GM12878 (cell line): ENCODE measurements at regions not wholly inside any gene's neighbourhood (a gene's known extent, or its start where the extent isn't known, plus 50 kb on each side); places are given as distances from the start of the nearest gene placed in this dataset.

Experiments used
- BRCA1 ChIP-seq: IDR thresholded peaks from 2 replicates; pipeline ENCODE4 v1.6.1; 2011; ENCODE audit warnings: low read depth, low read length, improper control_type of control experiment
- CBX3 ChIP-seq: fragments of 200-600 bp; sonication (generic); IDR thresholded peaks from 2 replicates; pipeline ENCODE4 v1.6.1; 2016; ENCODE audit warnings: low read depth, borderline replicate concordance
- EGR1 ChIP-seq, 2 experiments: IDR thresholded peaks; 1 replicate in 1 of 2; 2 replicates in 1 of 2; pipeline ENCODE4 v1.6.1; 2011 to 2012; ENCODE audit warnings: low read depth in 2 of 2, low read length in 2 of 2, borderline replicate concordance in 1 of 2, mild to moderate bottlenecking in 1 of 2, moderate library complexity in 1 of 2
- MYB ChIP-seq: fragments of 150-350 bp; IDR thresholded peaks from 2 replicates; pipeline ENCODE4 v1.6.1; 2014; ENCODE audit warnings: mild to moderate bottlenecking, low read depth, low read length, borderline replicate concordance
- MYC ChIP-seq: IDR thresholded peaks from 2 replicates; pipeline ENCODE4 v1.6.1; 2011; ENCODE audit warnings: mild to moderate bottlenecking, low read length, moderate library complexity, inconsistent platforms; ENCODE audit not compliant: insufficient read depth, insufficient replicate concordance, insufficient read length, severe bottlenecking
- NR2C1 ChIP-seq: fragments of 450-650 bp; IDR thresholded peaks from 2 replicates; pipeline ENCODE4 v1.6.1; 2017; ENCODE audit warnings: antibody characterized with exemption, mild to moderate bottlenecking, moderate library complexity
- NRF1 ChIP-seq: conservative IDR thresholded peaks from 2 replicates; pipeline ENCODE4 v1.6.1; 2011; ENCODE audit warnings: mild to moderate bottlenecking, low read depth, low read length, improper control_type of control experiment
- POLR2AphosphoS5 ChIP-seq: IDR thresholded peaks from 2 replicates; pipeline ENCODE4 v1.6.1; 2011; ENCODE audit warnings: mild to moderate bottlenecking, low read length, inconsistent platforms
- SP1 ChIP-seq: IDR thresholded peaks from one replicate; pipeline ENCODE4 v1.6.1; 2011; ENCODE audit warnings: low read depth, low read length
- SPI1 ChIP-seq: IDR thresholded peaks from 2 replicates; pipeline ENCODE4 v1.6.1; 2011; ENCODE audit warnings: low read depth, mild to moderate bottlenecking, low read length, moderate library complexity, borderline replicate concordance; ENCODE audit not compliant: insufficient read depth
- TCF12 ChIP-seq: IDR thresholded peaks from 2 replicates; pipeline ENCODE4 v1.6.1; 2011; ENCODE audit warnings: low read depth, mild to moderate bottlenecking, low read length
- TF ChIP-seq, protein P1 (sequence below): fragments of 450-650 bp; IDR thresholded peaks from 2 replicates; pipeline ENCODE4 v1.6.1; 2017; ENCODE audit warnings: mild to moderate bottlenecking, moderate library complexity
- TF ChIP-seq, protein P2 (sequence below), 3 experiments: IDR thresholded peaks in 2 of 3; conservative IDR thresholded peaks in 1 of 3; 2 replicates each; pipeline ENCODE4 v1.5.1; 2011; ENCODE audit warnings: low read depth in 3 of 3, low read length in 3 of 3, mild to moderate bottlenecking in 3 of 3, control low read depth in 2 of 3, moderate library complexity in 2 of 3, inconsistent platforms in 1 of 3, mixed read lengths in 1 of 3; ENCODE audit not compliant: control insufficient read depth in 2 of 3, insufficient read depth in 1 of 3; ENCODE audit errors: extremely low read depth in 1 of 3
- TF ChIP-seq, protein P3 (sequence below): IDR thresholded peaks from 2 replicates; pipeline ENCODE4 v1.6.1; 2012; ENCODE audit warnings: low read depth, low read length, improper control_type of control experiment

DNA sequence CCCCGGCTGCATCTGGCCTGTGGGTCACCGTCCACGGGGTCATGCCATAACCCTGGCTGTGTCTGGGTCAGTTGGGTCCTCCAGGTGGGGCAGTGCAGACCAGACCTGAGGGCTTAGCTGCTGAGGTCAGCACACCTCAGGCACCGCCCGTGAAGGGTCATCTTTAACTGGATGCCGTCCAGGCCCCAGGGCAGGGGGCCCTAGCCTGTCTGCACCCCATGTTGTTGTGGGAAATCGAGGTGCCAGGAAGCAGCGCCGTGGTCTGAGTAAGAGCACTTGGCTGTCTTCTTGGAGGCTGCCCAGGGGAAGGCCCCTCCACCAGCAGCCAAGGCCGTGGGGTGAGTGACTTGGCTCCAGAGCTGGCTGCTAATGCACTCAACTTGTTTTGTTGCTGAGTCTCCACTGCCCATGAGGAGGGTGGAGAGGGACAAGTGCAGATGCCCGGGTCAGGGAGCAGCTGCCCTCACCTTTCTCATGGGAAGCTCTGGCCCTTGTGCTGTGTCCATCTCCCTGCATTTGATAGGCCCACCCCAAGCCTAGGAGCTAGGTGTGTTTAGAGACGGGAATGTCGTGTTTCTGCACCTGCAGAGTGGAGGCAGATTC lies 317.2 kb downstream of the TMEM121 start:
- TF ChIP-seq, protein P1, sequence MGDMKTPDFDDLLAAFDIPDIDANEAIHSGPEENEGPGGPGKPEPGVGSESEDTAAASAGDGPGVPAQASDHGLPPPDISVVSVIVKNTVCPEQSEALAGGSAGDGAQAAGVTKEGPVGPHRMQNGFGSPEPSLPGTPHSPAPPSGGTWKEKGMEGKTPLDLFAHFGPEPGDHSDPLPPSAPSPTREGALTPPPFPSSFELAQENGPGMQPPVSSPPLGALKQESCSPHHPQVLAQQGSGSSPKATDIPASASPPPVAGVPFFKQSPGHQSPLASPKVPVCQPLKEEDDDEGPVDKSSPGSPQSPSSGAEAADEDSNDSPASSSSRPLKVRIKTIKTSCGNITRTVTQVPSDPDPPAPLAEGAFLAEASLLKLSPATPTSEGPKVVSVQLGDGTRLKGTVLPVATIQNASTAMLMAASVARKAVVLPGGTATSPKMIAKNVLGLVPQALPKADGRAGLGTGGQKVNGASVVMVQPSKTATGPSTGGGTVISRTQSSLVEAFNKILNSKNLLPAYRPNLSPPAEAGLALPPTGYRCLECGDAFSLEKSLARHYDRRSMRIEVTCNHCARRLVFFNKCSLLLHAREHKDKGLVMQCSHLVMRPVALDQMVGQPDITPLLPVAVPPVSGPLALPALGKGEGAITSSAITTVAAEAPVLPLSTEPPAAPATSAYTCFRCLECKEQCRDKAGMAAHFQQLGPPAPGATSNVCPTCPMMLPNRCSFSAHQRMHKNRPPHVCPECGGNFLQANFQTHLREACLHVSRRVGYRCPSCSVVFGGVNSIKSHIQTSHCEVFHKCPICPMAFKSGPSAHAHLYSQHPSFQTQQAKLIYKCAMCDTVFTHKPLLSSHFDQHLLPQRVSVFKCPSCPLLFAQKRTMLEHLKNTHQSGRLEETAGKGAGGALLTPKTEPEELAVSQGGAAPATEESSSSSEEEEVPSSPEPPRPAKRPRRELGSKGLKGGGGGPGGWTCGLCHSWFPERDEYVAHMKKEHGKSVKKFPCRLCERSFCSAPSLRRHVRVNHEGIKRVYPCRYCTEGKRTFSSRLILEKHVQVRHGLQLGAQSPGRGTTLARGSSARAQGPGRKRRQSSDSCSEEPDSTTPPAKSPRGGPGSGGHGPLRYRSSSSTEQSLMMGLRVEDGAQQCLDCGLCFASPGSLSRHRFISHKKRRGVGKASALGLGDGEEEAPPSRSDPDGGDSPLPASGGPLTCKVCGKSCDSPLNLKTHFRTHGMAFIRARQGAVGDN: no peak
- TF ChIP-seq SP1 (no peak), NRF1 (no peak), NR2C1 (no peak), EGR1 (IDR thresholded peaks at IDR 0.05; ENCODE audit: borderline replicate concordance in 1 of 2, low read depth in 2 of 2, low read length in 2 of 2) (no peak), CBX3 (no peak), BRCA1 (no peak), SPI1 (no peak), POLR2AphosphoS5 (no peak), MYB (no peak), TCF12 (no peak), MYC (no peak)
- TF ChIP-seq, protein P2, sequence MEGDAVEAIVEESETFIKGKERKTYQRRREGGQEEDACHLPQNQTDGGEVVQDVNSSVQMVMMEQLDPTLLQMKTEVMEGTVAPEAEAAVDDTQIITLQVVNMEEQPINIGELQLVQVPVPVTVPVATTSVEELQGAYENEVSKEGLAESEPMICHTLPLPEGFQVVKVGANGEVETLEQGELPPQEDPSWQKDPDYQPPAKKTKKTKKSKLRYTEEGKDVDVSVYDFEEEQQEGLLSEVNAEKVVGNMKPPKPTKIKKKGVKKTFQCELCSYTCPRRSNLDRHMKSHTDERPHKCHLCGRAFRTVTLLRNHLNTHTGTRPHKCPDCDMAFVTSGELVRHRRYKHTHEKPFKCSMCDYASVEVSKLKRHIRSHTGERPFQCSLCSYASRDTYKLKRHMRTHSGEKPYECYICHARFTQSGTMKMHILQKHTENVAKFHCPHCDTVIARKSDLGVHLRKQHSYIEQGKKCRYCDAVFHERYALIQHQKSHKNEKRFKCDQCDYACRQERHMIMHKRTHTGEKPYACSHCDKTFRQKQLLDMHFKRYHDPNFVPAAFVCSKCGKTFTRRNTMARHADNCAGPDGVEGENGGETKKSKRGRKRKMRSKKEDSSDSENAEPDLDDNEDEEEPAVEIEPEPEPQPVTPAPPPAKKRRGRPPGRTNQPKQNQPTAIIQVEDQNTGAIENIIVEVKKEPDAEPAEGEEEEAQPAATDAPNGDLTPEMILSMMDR (IDR thresholded peaks at IDR 0.05 in 2 of 3, conservative IDR thresholded peaks at IDR 0.05 in 1 of 3; ENCODE audit: control insufficient read depth in 2 of 3, extremely low read depth in 1 of 3, insufficient read depth in 1 of 3, low read depth in 3 of 3, low read length in 3 of 3): no peak
- TF ChIP-seq, protein P3, sequence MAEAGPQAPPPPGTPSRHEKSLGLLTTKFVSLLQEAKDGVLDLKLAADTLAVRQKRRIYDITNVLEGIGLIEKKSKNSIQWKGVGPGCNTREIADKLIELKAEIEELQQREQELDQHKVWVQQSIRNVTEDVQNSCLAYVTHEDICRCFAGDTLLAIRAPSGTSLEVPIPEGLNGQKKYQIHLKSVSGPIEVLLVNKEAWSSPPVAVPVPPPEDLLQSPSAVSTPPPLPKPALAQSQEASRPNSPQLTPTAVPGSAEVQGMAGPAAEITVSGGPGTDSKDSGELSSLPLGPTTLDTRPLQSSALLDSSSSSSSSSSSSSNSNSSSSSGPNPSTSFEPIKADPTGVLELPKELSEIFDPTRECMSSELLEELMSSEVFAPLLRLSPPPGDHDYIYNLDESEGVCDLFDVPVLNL: no peak
